ENCODE measurements at regions not wholly inside any gene's neighbourhood (a gene's known extent, or its start where the extent isn't known, plus 50 kb on each side); places are given as distances from the start of the nearest gene placed in this dataset.
"Not testable (repeated sequence)": the region's sequence is repeated elsewhere in the genome, so short reads cannot be mapped to it uniquely, and the experiment has no call there.

DNA sequence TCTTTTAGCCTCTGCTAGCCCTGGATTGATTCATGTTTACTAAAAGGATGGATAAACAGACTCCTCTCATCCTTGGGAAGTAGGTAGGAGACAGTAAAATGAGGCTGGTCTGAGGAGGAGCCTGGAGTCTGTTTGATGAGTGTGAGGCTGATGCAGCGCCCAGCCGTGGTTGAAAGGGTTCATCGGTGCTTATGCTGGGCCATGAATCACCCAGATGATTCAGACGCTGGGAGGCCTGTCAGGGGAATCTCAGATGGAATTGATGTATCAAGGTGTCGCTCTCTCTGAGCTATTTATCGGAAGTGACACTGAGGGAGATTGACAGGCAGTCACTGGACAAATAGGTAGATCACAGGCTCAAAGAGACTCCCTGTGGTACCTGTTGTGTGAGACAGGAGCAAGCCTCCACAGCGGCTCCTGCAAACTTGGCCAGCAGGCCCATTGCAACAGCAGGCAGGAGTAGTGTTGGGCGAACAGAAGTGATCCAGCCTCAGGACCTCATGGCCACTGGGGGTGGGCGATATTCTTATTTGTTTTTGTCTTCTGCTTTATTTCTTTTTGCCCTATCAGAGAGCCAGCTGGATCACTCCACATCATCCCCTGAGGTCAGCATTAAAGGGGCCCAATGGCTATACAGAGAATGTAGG, 109.9 kb upstream of the CADM1 start:
- DNase-seq (ENCODE audit: low spot score), result no peak
- in situ Hi-C loops (cut with MboI; ENCODE audit: low pct_unique_long_range_greater_than_20kb, low sequenced_read_pairs, unreplicated experiment), result no loop called here
- TF ChIP-seq, protein P1, sequence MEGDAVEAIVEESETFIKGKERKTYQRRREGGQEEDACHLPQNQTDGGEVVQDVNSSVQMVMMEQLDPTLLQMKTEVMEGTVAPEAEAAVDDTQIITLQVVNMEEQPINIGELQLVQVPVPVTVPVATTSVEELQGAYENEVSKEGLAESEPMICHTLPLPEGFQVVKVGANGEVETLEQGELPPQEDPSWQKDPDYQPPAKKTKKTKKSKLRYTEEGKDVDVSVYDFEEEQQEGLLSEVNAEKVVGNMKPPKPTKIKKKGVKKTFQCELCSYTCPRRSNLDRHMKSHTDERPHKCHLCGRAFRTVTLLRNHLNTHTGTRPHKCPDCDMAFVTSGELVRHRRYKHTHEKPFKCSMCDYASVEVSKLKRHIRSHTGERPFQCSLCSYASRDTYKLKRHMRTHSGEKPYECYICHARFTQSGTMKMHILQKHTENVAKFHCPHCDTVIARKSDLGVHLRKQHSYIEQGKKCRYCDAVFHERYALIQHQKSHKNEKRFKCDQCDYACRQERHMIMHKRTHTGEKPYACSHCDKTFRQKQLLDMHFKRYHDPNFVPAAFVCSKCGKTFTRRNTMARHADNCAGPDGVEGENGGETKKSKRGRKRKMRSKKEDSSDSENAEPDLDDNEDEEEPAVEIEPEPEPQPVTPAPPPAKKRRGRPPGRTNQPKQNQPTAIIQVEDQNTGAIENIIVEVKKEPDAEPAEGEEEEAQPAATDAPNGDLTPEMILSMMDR (IDR thresholded peaks at IDR 0.05; ENCODE audit: extremely low read depth, insufficient read depth, missing control alignments), result no peak

DNA sequence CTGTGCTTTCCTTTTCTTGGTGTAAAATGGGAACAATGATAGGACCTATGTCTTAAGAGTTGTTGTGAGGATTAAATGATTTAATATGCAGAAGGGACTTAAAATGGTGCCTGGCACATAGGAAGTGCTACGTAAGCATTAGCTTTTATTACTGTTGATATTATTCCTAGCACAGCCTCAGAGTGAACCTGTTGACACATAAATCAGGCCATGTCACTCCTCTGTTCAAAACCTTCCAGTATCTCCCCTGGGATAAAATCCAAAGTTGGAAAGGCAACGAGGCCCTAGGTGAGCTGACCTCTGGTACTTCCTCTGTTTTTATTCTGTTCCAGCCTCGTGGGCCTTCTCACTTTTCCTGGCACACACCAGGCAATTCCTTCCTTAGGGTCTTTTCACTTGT, 108.8 kb upstream of the CADM1 start:
- no peak for DNase-seq (ENCODE audit: low spot score)
- TF ChIP-seq, protein P1 (IDR thresholded peaks at IDR 0.05; ENCODE audit: extremely low read depth, insufficient read depth, missing control alignments), result no peak
- in situ Hi-C loops (cut with MboI; ENCODE audit: low pct_unique_long_range_greater_than_20kb, low sequenced_read_pairs, unreplicated experiment), result no loop called here

DNA sequence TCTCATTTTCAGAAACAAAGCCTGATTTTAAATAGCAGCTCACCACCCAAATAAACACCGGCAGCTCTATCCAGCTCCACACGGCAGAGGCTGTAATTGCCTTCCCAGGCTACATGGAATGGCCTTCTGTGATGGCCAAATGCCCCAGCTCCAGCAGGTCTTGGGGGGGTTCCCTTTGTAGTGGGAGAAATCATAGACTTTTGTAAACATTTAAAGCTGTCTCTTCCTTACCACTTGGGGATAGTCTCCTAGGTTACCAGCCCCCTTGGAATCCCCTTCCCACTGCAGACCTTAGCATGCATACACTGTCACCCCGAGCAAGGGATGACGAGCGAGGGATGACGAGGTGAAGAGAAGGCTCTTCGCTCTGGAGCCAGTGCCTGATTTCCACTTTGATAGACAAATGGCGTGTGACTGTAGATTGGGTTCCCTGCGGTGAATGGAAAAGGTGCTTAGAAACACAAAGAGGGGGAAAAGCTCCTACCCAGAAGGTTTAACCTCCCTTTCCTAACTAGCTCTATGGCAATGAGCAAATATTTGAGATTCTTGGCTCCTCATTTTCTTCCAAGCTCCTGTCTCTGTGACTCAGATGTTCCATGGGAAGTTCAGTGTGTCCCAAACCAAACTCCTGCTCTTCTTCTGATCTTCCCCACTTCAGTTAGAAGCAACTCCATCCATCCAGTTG, 108.0 kb upstream of the CADM1 start:
- TF ChIP-seq, protein P1 (IDR thresholded peaks at IDR 0.05; ENCODE audit: extremely low read depth, insufficient read depth, missing control alignments), result no peak
- no peak for DNase-seq (ENCODE audit: low spot score)
- in situ Hi-C loops (cut with MboI; ENCODE audit: low pct_unique_long_range_greater_than_20kb, low sequenced_read_pairs, unreplicated experiment), result no loop called here

DNA sequence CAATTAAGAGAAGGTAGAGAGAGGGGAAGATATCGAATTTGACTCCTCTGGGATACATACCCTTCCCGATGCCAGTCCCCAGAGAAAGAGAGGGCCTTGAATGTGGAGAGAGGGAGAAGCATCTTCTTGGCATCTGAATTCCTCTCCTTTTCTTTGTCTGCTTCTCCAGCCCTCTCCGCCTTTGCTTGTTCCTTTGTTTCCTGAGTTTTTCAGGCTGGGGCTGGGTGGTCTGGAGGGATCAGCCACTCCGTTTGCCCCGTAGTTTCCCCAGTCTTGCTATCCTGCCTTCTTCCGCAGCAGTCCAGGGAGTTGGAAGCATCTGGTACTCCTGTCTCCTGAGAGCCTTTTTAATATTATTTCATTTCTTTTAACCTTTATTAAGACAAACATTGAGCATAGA, 107.1 kb upstream of the CADM1 start:
- no peak for DNase-seq (ENCODE audit: low spot score)
- TF ChIP-seq, protein P1 (IDR thresholded peaks at IDR 0.05; ENCODE audit: extremely low read depth, insufficient read depth, missing control alignments), result no peak
- in situ Hi-C loops (cut with MboI; ENCODE audit: low pct_unique_long_range_greater_than_20kb, low sequenced_read_pairs, unreplicated experiment), result no loop called here

DNA sequence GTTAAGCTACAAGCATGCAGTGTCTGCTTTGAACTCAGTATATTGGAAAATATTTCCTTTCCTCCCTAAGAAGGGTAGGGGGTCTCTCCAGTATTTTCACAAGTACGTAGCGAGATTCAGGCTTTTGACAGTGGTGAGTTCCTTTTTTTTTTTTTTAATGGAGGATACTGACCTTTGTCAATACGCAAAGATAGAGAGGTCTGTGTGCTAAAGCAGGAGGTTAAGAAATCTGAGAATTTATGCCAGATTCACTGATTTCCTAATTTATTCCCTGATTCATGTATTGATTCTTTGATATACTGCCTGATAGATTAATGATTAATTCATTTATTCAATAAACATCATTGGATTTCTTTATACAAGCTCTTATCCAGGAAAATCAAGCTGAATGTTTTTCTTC, 106.7 kb upstream of the CADM1 start:
- in situ Hi-C loops (cut with MboI; ENCODE audit: low pct_unique_long_range_greater_than_20kb, low sequenced_read_pairs, unreplicated experiment), result no loop called here
- TF ChIP-seq, protein P1 (IDR thresholded peaks at IDR 0.05; ENCODE audit: extremely low read depth, insufficient read depth, missing control alignments), result no peak
- no peak for DNase-seq (ENCODE audit: low spot score)

DNA sequence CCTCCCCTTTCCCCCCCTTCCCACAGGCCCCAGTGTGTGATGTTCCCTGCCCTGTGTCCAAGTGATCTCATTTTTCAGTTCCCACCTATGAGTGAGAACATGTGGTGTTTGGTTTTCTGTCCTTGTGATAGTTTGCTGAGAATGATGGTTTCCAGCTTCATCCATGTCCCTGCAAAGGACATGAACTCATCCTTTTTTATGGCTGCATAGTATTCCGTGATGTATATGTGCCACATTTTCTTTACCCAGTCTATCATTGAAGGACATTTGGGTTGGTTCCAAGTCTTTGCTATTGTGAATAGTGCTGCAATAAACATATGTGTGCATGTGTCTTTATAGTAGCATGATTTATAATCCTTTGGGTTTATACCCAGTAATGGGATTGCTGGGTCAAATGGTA, 106.0 kb upstream of the CADM1 start:
- DNase-seq (ENCODE audit: low spot score); in situ Hi-C loops (cut with MboI; ENCODE audit: low pct_unique_long_range_greater_than_20kb, low sequenced_read_pairs, unreplicated experiment): not testable (repeated sequence)

DNA sequence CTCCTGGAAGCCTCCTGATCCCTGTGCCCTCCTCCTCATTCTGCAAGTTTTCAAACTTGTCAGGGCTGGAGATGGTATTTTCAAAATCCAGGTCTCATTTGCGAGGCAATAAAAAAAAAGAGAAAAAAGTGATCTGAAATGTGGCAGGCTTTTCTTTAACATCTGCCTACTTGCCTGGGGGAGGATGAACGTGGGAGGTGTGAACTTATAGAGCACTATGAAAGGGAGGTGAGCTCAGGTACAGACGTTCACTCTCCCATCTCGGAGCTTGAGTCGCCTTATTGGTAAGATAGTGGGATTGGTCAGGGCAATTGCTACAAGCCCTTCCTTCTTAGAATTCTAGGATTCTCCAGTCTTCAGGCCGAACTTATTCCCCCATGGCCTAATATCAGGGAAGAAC, 104.8 kb upstream of the CADM1 start:
- in situ Hi-C loops (cut with MboI; ENCODE audit: low pct_unique_long_range_greater_than_20kb, low sequenced_read_pairs, unreplicated experiment), result no loop called here
- TF ChIP-seq, protein P1 (IDR thresholded peaks at IDR 0.05; ENCODE audit: extremely low read depth, insufficient read depth, missing control alignments), result no peak

More for the DNA sequence above, 104.8 kb upstream of the CADM1 start:
- DNase-seq (ENCODE audit: low spot score), result no peak

Measured in GM13977 (cell line).